Thymus (tissue), 11 donors: ENCODE measurements at regions not wholly inside any gene's neighbourhood (a gene's known extent, or its start where the extent isn't known, plus 50 kb on each side); places are given as distances from the start of the nearest gene placed in this dataset.
"Not testable (repeated sequence)": the region's sequence is repeated elsewhere in the genome, so short reads cannot be mapped to it uniquely, and the experiment has no call there.

Experiments
- DNase-seq, 9 donors: peaks; one replicate each; pipeline ENCODE4 v3.0.0-alpha.2; 2013; ENCODE audit warnings: low spot score in 9 of 9, low read depth in 6 of 9, missing footprints in 1 of 9
- H3K27ac ChIP-seq, 2 donors: one replicate each; pipeline ENCODE4 v1.5.1; 2013; ENCODE audit warnings: control low read depth in 1 of 2, low read depth in 1 of 2, low read length in 1 of 2, mild to moderate bottlenecking in 1 of 2, moderate library complexity in 1 of 2
- H3K27me3 ChIP-seq, 2 donors: one replicate each; pipeline ENCODE4 v1.5.1; 2013; ENCODE audit warnings: low read length in 1 of 2; ENCODE audit not compliant: control insufficient read depth in 2 of 2, insufficient read depth in 1 of 2
- H3K36me3 ChIP-seq, 2 donors: one replicate each; pipeline ENCODE4 v1.5.1; 2013; ENCODE audit warnings: low read length in 1 of 2, mild to moderate bottlenecking in 1 of 2, moderate library complexity in 1 of 2; ENCODE audit not compliant: control insufficient read depth in 2 of 2, insufficient read depth in 2 of 2
- H3K4me1 ChIP-seq, 2 donors: one replicate each; pipeline ENCODE4 v1.5.1; 2013; ENCODE audit warnings: low read length in 2 of 2; ENCODE audit not compliant: control insufficient read depth in 2 of 2, insufficient read depth in 2 of 2
- H3K4me3 ChIP-seq, 2 donors: one replicate each; pipeline ENCODE4 v1.5.1; 2013; ENCODE audit warnings: low read length in 2 of 2, control low read depth in 1 of 2, mild to moderate bottlenecking in 1 of 2
- H3K9me3 ChIP-seq, 2 donors: one replicate each; pipeline ENCODE4 v1.5.1; 2013; ENCODE audit warnings: low read length in 1 of 2, mild to moderate bottlenecking in 1 of 2; ENCODE audit not compliant: control insufficient read depth in 2 of 2, insufficient read depth in 1 of 2
- WGBS: extraction: QIAGEN DNeasy Blood & Tissue Kit; methylation state at CpG from one replicate; pipeline ENCODE4 v1.1.7; 2013; 5-methylcytosine and 5-hydroxymethylcytosine counted together
- donor health status: healthy.

- Histone ChIP-seq H3K36me3 (no peaks in the 10 kb centered on the region), H3K9me3 (no peaks in the 10 kb centered on the region), H3K4me1 (no peaks in the 10 kb centered on the region), H3K27me3 (peaks cover 0 to 5% of the 10 kb centered on the region in 2 donors), H3K4me3 (no peak overlapping the region), H3K27ac (no peak overlapping the region)
- no peak for DNase-seq
- 95% methylated on average over 3 of the region's 3 CpGs for WGBS
These were observed 175.1 kb upstream of the ETV3 start for GRCh38 chr1:157313240-157313807.

DNA sequence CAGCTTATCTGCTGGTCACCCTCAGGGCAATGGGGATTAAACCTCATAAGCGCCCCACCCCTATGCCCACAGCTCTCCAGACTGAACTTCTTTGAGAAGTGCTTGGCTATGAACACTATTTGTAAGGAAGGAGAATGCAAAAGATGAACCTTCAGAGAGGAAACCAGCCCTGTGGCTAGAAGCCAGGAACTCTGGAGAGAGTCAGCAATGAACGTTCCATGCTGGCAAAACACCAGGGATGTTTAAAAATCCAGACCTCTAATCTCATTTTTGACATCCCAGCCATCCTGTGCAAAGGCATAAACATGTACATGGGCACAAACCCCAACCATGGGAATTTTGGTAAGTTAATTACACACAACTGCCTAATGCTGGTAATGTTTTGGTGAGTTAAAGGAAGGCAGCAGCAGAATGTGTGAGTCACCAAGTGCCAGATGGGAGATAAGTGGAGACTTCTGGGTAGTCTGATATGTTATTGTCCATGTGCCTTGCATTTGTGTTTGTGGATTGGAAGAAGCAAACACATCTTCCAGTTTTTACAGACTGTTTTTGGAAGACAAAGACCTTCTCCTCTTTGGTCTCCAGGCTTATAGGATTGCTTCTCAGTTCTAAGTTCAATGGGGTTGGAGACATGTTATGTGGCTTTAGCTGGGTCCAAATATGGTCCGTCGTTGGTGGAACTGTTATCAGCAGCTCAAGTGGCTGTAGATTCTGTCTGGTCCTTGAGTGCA is 174.1 kb upstream of the ETV3 start:
- no peak overlapping the region for H3K4me3 ChIP-seq
- no peak for DNase-seq
- no peaks in the 10 kb centered on the region for H3K4me1 ChIP-seq
- H3K27ac ChIP-seq: no peak overlapping the region
- WGBS: 74% methylated on average over 4 of the region's 4 CpGs
- no peaks in the 10 kb centered on the region for H3K9me3 ChIP-seq
- no peaks in the 10 kb centered on the region for H3K36me3 ChIP-seq
- peaks cover 0 to 5% of the 10 kb centered on the region in 2 donors for H3K27me3 ChIP-seq

GRCh38 chr1:157311730-157312081 is 173.5 kb upstream of the ETV3 start:
- 58% methylated on average over 5 of the region's 5 CpGs for WGBS
- H3K27me3 ChIP-seq: peaks cover 0 to 5% of the 10 kb centered on the region in 2 donors
- H3K9me3 ChIP-seq: no peaks in the 10 kb centered on the region
- no peaks in the 10 kb centered on the region for H3K4me1 ChIP-seq
- no peak for DNase-seq
- no peaks in the 10 kb centered on the region for H3K36me3 ChIP-seq
- H3K4me3 ChIP-seq: no peak overlapping the region
- H3K27ac ChIP-seq: no peak overlapping the region

DNA sequence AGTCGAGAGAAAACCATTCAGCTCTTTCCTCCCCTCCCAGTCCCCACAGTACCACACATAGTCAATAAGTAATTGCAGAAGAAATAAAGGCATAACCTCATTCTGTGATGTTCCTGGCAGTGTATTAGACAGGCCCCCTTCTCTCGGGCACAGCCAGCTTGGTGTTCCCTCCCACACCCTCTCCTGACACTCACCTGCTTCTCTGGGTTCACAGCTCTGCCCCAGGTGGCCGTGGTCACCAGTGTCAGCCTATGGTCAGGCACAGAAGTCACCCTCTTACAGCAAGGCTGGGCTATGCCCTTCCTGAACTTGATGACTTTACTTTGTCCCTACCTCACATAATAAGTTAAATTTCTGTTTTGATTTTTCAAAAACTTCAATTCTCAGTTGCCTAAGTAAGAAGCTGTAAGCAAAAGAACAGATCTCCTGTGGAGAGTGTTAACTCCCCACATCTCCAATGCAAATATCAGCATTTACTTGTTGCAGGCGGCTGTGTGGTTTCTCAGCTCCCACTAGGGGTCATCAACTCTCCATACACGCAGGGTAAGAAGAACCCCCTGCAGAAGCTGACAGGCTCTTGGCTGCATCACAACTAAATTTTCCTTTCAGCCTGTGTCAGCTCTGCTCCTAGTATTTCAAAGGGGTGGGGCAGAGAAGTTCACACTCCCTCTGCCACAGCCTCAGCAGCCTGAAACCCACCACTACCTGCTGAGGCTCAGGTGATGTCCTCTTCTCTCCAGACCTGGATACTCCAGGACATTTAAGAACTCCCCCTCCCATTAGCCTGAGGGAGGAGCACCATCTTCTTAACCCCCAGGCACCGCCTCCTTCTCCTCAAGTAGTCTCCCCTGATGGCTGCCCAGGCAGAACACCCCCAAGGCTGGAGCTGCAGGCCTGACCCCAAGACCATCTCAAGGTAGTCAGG is 172.9 kb upstream of the ETV3 start:
- H3K36me3 ChIP-seq: not testable (repeated sequence)

GRCh38 chr1:157310401-157310800 is 172.2 kb upstream of the ETV3 start:
- Histone ChIP-seq H3K36me3 (no peaks in the 10 kb centered on the region), H3K4me1 (no peaks in the 10 kb centered on the region), H3K27me3 (peaks cover 0 to 5% of the 10 kb centered on the region in 2 donors), H3K27ac (no peak overlapping the region), H3K4me3 (no peak overlapping the region), H3K9me3 (no peaks in the 10 kb centered on the region)
- no peak for DNase-seq
- 92% methylated on average over 5 of the region's 5 CpGs for WGBS

More for the DNA sequence above, 172.9 kb upstream of the ETV3 start:
- H3K4me3 ChIP-seq, H3K9me3 ChIP-seq, H3K27me3 ChIP-seq, H3K27ac ChIP-seq, H3K4me1 ChIP-seq: not testable (repeated sequence)
- 64% methylated on average over 6 of the region's 6 CpGs for WGBS
- peak in 3 of 9 donors; percentile 1 to 41 (median 25) for DNase-seq

- Histone ChIP-seq H3K4me1 (no peaks in the 10 kb centered on the region), H3K4me3 (no peak overlapping the region), H3K27ac (no peak overlapping the region), H3K9me3 (no peaks in the 10 kb centered on the region), H3K36me3 (no peaks in the 10 kb centered on the region), H3K27me3 (peaks cover 0 to 5% of the 10 kb centered on the region in 2 donors)
- DNase-seq: no peak
- 54% methylated on average over 1 of the region's 1 CpG for WGBS
These were observed 169.3 kb upstream of the ETV3 start for GRCh38 chr1:157307491-157307890.

GRCh38 chr1:157306896-157307295 is 168.7 kb upstream of the ETV3 start:
- no peak overlapping the region for H3K27ac ChIP-seq
- H3K27me3 ChIP-seq: peaks cover 0 to 5% of the 10 kb centered on the region in 2 donors
- H3K9me3 ChIP-seq: no peaks in the 10 kb centered on the region
- no peak for DNase-seq
- 65% methylated on average over 3 of the region's 3 CpGs for WGBS
- H3K4me1 ChIP-seq: no peaks in the 10 kb centered on the region
- no peak overlapping the region for H3K4me3 ChIP-seq
- no peaks in the 10 kb centered on the region for H3K36me3 ChIP-seq

DNA sequence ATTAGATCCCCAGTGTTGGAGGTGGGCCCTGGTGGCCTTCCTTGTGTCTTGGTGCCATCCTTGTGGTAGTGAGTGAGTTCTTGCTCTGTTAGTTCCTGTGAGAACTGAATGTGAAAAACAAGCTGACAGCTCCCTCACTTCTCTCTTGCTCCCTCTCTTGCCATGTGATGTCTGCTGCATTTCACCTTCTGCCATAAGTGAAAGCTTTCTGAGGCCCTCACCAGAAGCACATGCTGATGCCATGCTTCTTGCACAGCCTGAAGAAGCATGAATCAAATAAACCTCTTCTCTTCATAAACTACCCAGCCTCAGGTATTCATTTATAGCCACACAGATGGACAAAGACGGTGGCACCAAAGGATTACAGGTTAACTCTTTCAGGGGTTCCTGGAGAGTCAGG is 166.1 kb upstream of the ETV3 start:
- WGBS: 95% methylated on average over 1 of the region's 1 CpG
- H3K36me3 ChIP-seq: no peaks in the 10 kb centered on the region
- DNase-seq: no peak

GRCh38 chr1:157302724-157303123 is 164.5 kb upstream of the ETV3 start:
- Histone ChIP-seq H3K4me1 (no peaks in the 10 kb centered on the region), H3K36me3 (no peaks in the 10 kb centered on the region), H3K27me3 (no peaks in the 10 kb centered on the region), H3K4me3 (no peak overlapping the region), H3K9me3 (no peaks in the 10 kb centered on the region), H3K27ac (no peak overlapping the region)
- DNase-seq: no peak
- 88% methylated on average over 4 of the region's 4 CpGs for WGBS

More for the DNA sequence above, 166.1 kb upstream of the ETV3 start:
- Histone ChIP-seq H3K4me3 (no peak overlapping the region), H3K27me3 (no peaks in the 10 kb centered on the region), H3K4me1 (no peaks in the 10 kb centered on the region), H3K9me3 (no peaks in the 10 kb centered on the region), H3K27ac (no peak overlapping the region)
